HCT116 (cell line): ENCODE measurements at regions not wholly inside any gene's neighbourhood (a gene's known extent, or its start where the extent isn't known, plus 50 kb on each side); places are given as distances from the start of the nearest gene placed in this dataset.

Experiments used
- ATAC-seq: fragments of 200-7000 bp; cut with Tn5 transposase; 2 replicates; pipeline ENCODE4 v1.9.1; 2020; ENCODE audit warnings: mild to moderate bottlenecking, moderate library complexity
- BruUV-seq: library from RNA; stranded (reverse); fragments of 400-500 nt; replicated peaks from 2 replicates; lab custom pipeline; 2021; lab: Mats Ljungman, UMichigan
- CTCF ChIA-PET: fragments of 300-600 bp; sonication (Branson Sonifier 250); formaldehyde crosslinking; loops from one replicate; lab custom pipeline; 2021; ENCODE audit warnings: antibody characterized with exemption; lab: Charles Lee
- POLR2A ChIA-PET: fragments of 300-600, 350-600 bp; sonication (Branson Sonifier 250); formaldehyde crosslinking; loops from one replicate; lab custom pipeline; 2021; ENCODE audit warnings: antibody characterized with exemption; lab: Charles Lee
- RAD21 ChIA-PET, 2 experiments: fragments of 300-600 bp; sonication (Branson Sonifier 250); formaldehyde crosslinking; loops; one replicate each; lab custom pipeline; 2023; ENCODE audit warnings: low total read pairs in 2 of 2; ENCODE audit not compliant: uncharacterized antibody in 2 of 2, unreplicated experiment in 2 of 2, low non-redundant PET in 1 of 2; lab: Charles Lee
- DNase-seq: peaks from one replicate; pipeline ENCODE4 v3.0.0-alpha.2; 2010; ENCODE audit warnings: low read depth, low spot score
- H2AFZ ChIP-seq: fragments of 200-600 bp; shearing (Covaris generic), sonication (generic); 2 replicates; pipeline ENCODE4 v1.6.1; 2017; ENCODE audit warnings: low read depth, mixed run types, mixed read lengths, antibody characterized with exemption, low read length; ENCODE audit not compliant: poor library complexity, severe bottlenecking
- H3K27ac ChIP-seq: 2 replicates; pipeline ENCODE4 v1.5.1; 2012; ENCODE audit warnings: low read depth, low read length
- H3K27me3 ChIP-seq: fragments of 200-600 bp; sonication (generic); 2 replicates; pipeline ENCODE4 v1.6.1; 2016; ENCODE audit warnings: mixed run types, low read length, mixed read lengths; ENCODE audit not compliant: insufficient read depth
- H3K36me3 ChIP-seq, 2 experiments: fragments of 200-500 bp in 1 of 2; fragments of 200-600 bp in 1 of 2; sonication (Bioruptor generic) in 1 of 2; sonication (generic) in 1 of 2; 2 replicates each; pipeline versions ENCODE4 v1.5.1 to v1.6.1; 2014 to 2016; ENCODE audit warnings: low read length in 2 of 2, inconsistent platforms in 1 of 2, mixed read lengths in 1 of 2, mixed run types in 1 of 2; ENCODE audit not compliant: insufficient read depth in 2 of 2, control insufficient read depth in 1 of 2
- H3K4me1 ChIP-seq, 2 experiments: fragments of 200-600 bp in 1 of 2; sonication (generic) in 1 of 2; 2 replicates each; pipeline versions ENCODE4 v1.5.1 to v1.6.1; 2012 to 2017; ENCODE audit warnings: low read length in 2 of 2, inconsistent platforms in 1 of 2, mild to moderate bottlenecking in 1 of 2, mixed read lengths in 1 of 2, mixed run types in 1 of 2, moderate library complexity in 1 of 2; ENCODE audit not compliant: insufficient read depth in 2 of 2, control insufficient read depth in 1 of 2
- H3K4me2 ChIP-seq: fragments of 200-600 bp; sonication (generic); 2 replicates; pipeline ENCODE4 v1.6.1; 2017; ENCODE audit warnings: mixed run types, low read length, mixed read lengths
- H3K4me3 ChIP-seq, 2 experiments: fragments of 200-600 bp in 1 of 2; sonication (generic) in 1 of 2; replicated peaks in 1 of 2; 2 replicates each; pipeline ENCODE4 v1.5.1; 2011 to 2016; ENCODE audit warnings: low read length in 2 of 2, control low read depth in 1 of 2, low read depth in 1 of 2, mild to moderate bottlenecking in 1 of 2, mixed read lengths in 1 of 2, mixed run types in 1 of 2
- H3K79me2 ChIP-seq: fragments of 200-600 bp; sonication (generic); 2 replicates; pipeline ENCODE4 v1.6.1; 2017; ENCODE audit warnings: mild to moderate bottlenecking, mixed run types, low read length, moderate library complexity, mixed read lengths; ENCODE audit not compliant: insufficient read depth
- H3K9ac ChIP-seq: fragments of 200-600 bp; sonication (generic); 2 replicates; pipeline ENCODE4 v1.6.1; 2016; ENCODE audit warnings: low read length, mixed read lengths
- H3K9me2 ChIP-seq: fragments of 200-600 bp; sonication (generic), shearing (Covaris generic); 2 replicates; pipeline ENCODE4 v1.6.1; 2017; ENCODE audit warnings: mixed run types, mild to moderate bottlenecking, moderate library complexity; ENCODE audit not compliant: insufficient read depth
- H3K9me3 ChIP-seq, 2 experiments: fragments of 200-500 bp in 1 of 2; fragments of 200-600 bp in 1 of 2; sonication (Bioruptor generic) in 1 of 2; sonication (generic) in 1 of 2; 2 replicates each; pipeline ENCODE4 v1.6.1; 2014 to 2017; ENCODE audit warnings: low read length in 2 of 2, mixed read lengths in 2 of 2, inconsistent platforms in 1 of 2, low read depth in 1 of 2, mild to moderate bottlenecking in 1 of 2, mixed run types in 1 of 2, moderate library complexity in 1 of 2; ENCODE audit not compliant: control insufficient read depth in 1 of 2, insufficient read depth in 1 of 2
- H4K20me1 ChIP-seq: fragments of 200-600 bp; sonication (generic), shearing (Covaris generic); 2 replicates; pipeline ENCODE4 v1.6.1; 2017; ENCODE audit warnings: mixed run types, mild to moderate bottlenecking, moderate library complexity; ENCODE audit not compliant: insufficient read depth
- ATF3 ChIP-seq: IDR thresholded peaks from 2 replicates; pipeline ENCODE4 v1.6.1; 2012
- CBX3 ChIP-seq: IDR thresholded peaks from 2 replicates; pipeline ENCODE4 v1.6.1; 2012; ENCODE audit warnings: low read depth
- CEBPB ChIP-seq: IDR thresholded peaks from 2 replicates; pipeline ENCODE4 v1.6.1; 2012; ENCODE audit warnings: low read depth
- EGR1 ChIP-seq: IDR thresholded peaks from 2 replicates; pipeline ENCODE4 v1.6.1; 2012; ENCODE audit warnings: low read depth
- EZH2 ChIP-seq: fragments of 200-600 bp; sonication (generic); IDR thresholded peaks from 2 replicates; pipeline ENCODE4 v1.6.1; 2017; ENCODE audit warnings: antibody characterized with exemption, mixed run types
- EZH2phosphoT487 ChIP-seq: fragments of 200-600 bp; IDR thresholded peaks from 2 replicates; pipeline ENCODE4 v1.6.1; 2018; ENCODE audit warnings: antibody characterized with exemption, borderline replicate concordance
- FOSL1 ChIP-seq: IDR thresholded peaks from 2 replicates; pipeline ENCODE4 v1.6.1; 2012; ENCODE audit warnings: low read depth
- JUND ChIP-seq: IDR thresholded peaks from 2 replicates; pipeline ENCODE4 v1.6.1; 2012
- POLR2A ChIP-seq: IDR thresholded peaks from 2 replicates; pipeline ENCODE4 v1.7.0; 2011; ENCODE audit warnings: borderline replicate concordance; ENCODE audit not compliant: insufficient read depth, insufficient read length; ENCODE audit errors: extremely low read depth
- POLR2AphosphoS5 ChIP-seq: IDR thresholded peaks from 2 replicates; pipeline ENCODE4 v1.6.1; 2011; ENCODE audit warnings: mild to moderate bottlenecking, low read depth, low read length, moderate library complexity
- RAD21 ChIP-seq: IDR thresholded peaks from 2 replicates; pipeline ENCODE4 v1.6.1; 2012; ENCODE audit warnings: low read depth, mild to moderate bottlenecking
- ZBTB33 ChIP-seq: IDR thresholded peaks from 2 replicates; pipeline ENCODE4 v1.6.1; 2011; ENCODE audit warnings: mild to moderate bottlenecking, low read length, moderate library complexity; ENCODE audit not compliant: insufficient replicate concordance; ENCODE audit errors: extremely low read depth
- ZFX ChIP-seq: fragments of 450-650 bp; IDR thresholded peaks from 2 replicates; pipeline ENCODE4 v1.6.1; 2017
- ZNF274 ChIP-seq: fragments of 200-500 bp; sonication (Bioruptor generic); IDR thresholded peaks from 2 replicates; pipeline ENCODE4 v1.6.1; 2014; ENCODE audit warnings: mild to moderate bottlenecking, low read depth, low read length, inconsistent platforms
- intact Hi-C: fragments of 100-400 bp; cut with micrococcal nuclease; formaldehyde crosslinking; loops from 2 replicates; pipeline ENCODE4 v1.10.0; 2022
- TF ChIP-seq, protein P1 (sequence below): IDR thresholded peaks from 2 replicates; pipeline ENCODE4 v1.6.1; 2012; ENCODE audit warnings: low read depth
- TF ChIP-seq, protein P2 (sequence below): IDR thresholded peaks from 2 replicates; pipeline ENCODE4 v1.6.1; 2012

- H3K9ac ChIP-seq: no peak overlapping the region
- no peaks in the 10 kb centered on the region for H3K9me3 ChIP-seq
- ChIA-PET CTCF (no interaction called here), RAD21 (no interaction called here), POLR2A (no interaction called here)
- H3K4me3 ChIP-seq: no peak overlapping the region
- no peaks in the 10 kb centered on the region for H3K36me3 ChIP-seq
- no TSS peak for BruUV-seq
- H3K27ac ChIP-seq: no peak overlapping the region
- no peak for TF ChIP-seq RAD21
- no peak for TF ChIP-seq CEBPB
- TF ChIP-seq CBX3: no peak
- no peak for TF ChIP-seq ZNF274
- TF ChIP-seq ZFX: no peak
- no peak for TF ChIP-seq ZBTB33
- no peak for TF ChIP-seq EZH2phosphoT487
- no peak overlapping the region for H3K4me2 ChIP-seq
- H3K4me1 ChIP-seq: no peaks in the 10 kb centered on the region
- no peaks in the 10 kb centered on the region for H3K27me3 ChIP-seq
- ATAC-seq (no peak), DNase-seq (no peak)
- intact Hi-C loops: no loop called here
- H4K20me1 ChIP-seq: no peaks in the 10 kb centered on the region
- H3K79me2 ChIP-seq: no peaks in the 10 kb centered on the region
- H2AFZ ChIP-seq: no peak overlapping the region
- no peaks in the 10 kb centered on the region; the same call in 1 of the 2 replicates for H3K9me2 ChIP-seq
Observed at GRCh38 chr12:90455756-90456155, 499.2 kb downstream of the CCER1 start.

- no peak for ATAC-seq
- H3K4me3 ChIP-seq: no peak overlapping the region
- H3K36me3 ChIP-seq: no peaks in the 10 kb centered on the region
- H2AFZ ChIP-seq: no peak overlapping the region
- H3K9ac ChIP-seq: no peak overlapping the region
- DNase-seq: no peak
- H4K20me1 ChIP-seq: no peaks in the 10 kb centered on the region
- no peaks in the 10 kb centered on the region for H3K9me2 ChIP-seq
- no peaks in the 10 kb centered on the region for H3K79me2 ChIP-seq
- H3K27ac ChIP-seq: no peak overlapping the region
- CTCF ChIA-PET: no interaction called here
- RAD21 ChIA-PET: no interaction called here
- H3K27me3 ChIP-seq: no peaks in the 10 kb centered on the region
- intact Hi-C loops: no loop called here
- no peak overlapping the region for H3K4me2 ChIP-seq
- POLR2A ChIA-PET: no interaction called here
- no peaks in the 10 kb centered on the region for H3K4me1 ChIP-seq
- BruUV-seq: no TSS peak
- no peaks in the 10 kb centered on the region for H3K9me3 ChIP-seq
- TF ChIP-seq JUND (no peak), ATF3 (no peak), EZH2phosphoT487 (no peak), POLR2A (no peak), EZH2 (no peak), EGR1 (no peak), POLR2AphosphoS5 (no peak), FOSL1 (no peak)
- TF ChIP-seq, protein P1, sequence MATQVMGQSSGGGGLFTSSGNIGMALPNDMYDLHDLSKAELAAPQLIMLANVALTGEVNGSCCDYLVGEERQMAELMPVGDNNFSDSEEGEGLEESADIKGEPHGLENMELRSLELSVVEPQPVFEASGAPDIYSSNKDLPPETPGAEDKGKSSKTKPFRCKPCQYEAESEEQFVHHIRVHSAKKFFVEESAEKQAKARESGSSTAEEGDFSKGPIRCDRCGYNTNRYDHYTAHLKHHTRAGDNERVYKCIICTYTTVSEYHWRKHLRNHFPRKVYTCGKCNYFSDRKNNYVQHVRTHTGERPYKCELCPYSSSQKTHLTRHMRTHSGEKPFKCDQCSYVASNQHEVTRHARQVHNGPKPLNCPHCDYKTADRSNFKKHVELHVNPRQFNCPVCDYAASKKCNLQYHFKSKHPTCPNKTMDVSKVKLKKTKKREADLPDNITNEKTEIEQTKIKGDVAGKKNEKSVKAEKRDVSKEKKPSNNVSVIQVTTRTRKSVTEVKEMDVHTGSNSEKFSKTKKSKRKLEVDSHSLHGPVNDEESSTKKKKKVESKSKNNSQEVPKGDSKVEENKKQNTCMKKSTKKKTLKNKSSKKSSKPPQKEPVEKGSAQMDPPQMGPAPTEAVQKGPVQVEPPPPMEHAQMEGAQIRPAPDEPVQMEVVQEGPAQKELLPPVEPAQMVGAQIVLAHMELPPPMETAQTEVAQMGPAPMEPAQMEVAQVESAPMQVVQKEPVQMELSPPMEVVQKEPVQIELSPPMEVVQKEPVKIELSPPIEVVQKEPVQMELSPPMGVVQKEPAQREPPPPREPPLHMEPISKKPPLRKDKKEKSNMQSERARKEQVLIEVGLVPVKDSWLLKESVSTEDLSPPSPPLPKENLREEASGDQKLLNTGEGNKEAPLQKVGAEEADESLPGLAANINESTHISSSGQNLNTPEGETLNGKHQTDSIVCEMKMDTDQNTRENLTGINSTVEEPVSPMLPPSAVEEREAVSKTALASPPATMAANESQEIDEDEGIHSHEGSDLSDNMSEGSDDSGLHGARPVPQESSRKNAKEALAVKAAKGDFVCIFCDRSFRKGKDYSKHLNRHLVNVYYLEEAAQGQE: no peak
- TF ChIP-seq, protein P2, sequence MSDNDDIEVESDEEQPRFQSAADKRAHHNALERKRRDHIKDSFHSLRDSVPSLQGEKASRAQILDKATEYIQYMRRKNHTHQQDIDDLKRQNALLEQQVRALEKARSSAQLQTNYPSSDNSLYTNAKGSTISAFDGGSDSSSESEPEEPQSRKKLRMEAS: no peak
Observed at GRCh38 chr12:90449611-90450010, 505.4 kb downstream of the CCER1 start.
